ENCODE measurements at regions not wholly inside any gene's neighbourhood (a gene's known extent, or its start where the extent isn't known, plus 50 kb on each side); places are given as distances from the start of the nearest gene placed in this dataset.
"Not testable (repeated sequence)": the region's sequence is repeated elsewhere in the genome, so short reads cannot be mapped to it uniquely, and the experiment has no call there.

GRCh38 chr3:137332297-137332696, 374.5 kb downstream of the IL20RB start:
- H3F3A ChIP-seq (ENCODE audit: insufficient read depth): no peaks in the 10 kb centered on the region
- H3K79me2 ChIP-seq (ENCODE audit: insufficient read depth, low read length): no peaks in the 10 kb centered on the region
- TF ChIP-seq CTCF (IDR thresholded peaks at IDR 0.05; ENCODE audit: insufficient read depth, low read length, poor library complexity, severe bottlenecking) (no peak), EZH2phosphoT487 (conservative IDR thresholded peaks at IDR 0.05; ENCODE audit: low read length) (no peak)
- H3K27me3 ChIP-seq (ENCODE audit: low read length): no peaks in the 10 kb centered on the region
- no peaks in the 10 kb centered on the region for H3K9me2 ChIP-seq (replicated peaks; ENCODE audit: insufficient read depth, low read length)
- H2AFZ ChIP-seq (ENCODE audit: low read depth, low read length, severe bottlenecking): no peak overlapping the region
- no peak overlapping the region for H3K4me3 ChIP-seq (ENCODE audit: insufficient read depth, low read length, poor library complexity, severe bottlenecking)
- no peaks in the 10 kb centered on the region for H3K36me3 ChIP-seq (ENCODE audit: low read length)
- H3K9me3 ChIP-seq (ENCODE audit: insufficient read depth, low read length): no peaks in the 10 kb centered on the region
- no peak overlapping the region for H3K9ac ChIP-seq (ENCODE audit: low read length)
- H3K4me2 ChIP-seq (ENCODE audit: low read depth, low read length, poor library complexity, severe bottlenecking): no peak overlapping the region
- no peaks in the 10 kb centered on the region for H4K20me1 ChIP-seq (ENCODE audit: low read depth, low read length)
- no peak overlapping the region for H3K27ac ChIP-seq (ENCODE audit: low read depth, low read length)

- Histone ChIP-seq H3K9ac (ENCODE audit: low read length) (no peak overlapping the region), H3K4me3 (ENCODE audit: insufficient read depth, low read length, poor library complexity, severe bottlenecking) (no peak overlapping the region)
- TF ChIP-seq EZH2phosphoT487 (conservative IDR thresholded peaks at IDR 0.05; ENCODE audit: low read length) (no peak), CTCF (IDR thresholded peaks at IDR 0.05; ENCODE audit: insufficient read depth, low read length, poor library complexity, severe bottlenecking) (no peak)
Observed at GRCh38 chr3:137335478-137335877, 377.7 kb downstream of the IL20RB start.

GRCh38 chr3:137338400-137338799, 380.6 kb downstream of the IL20RB start:
- not testable (repeated sequence) for H3K9ac ChIP-seq (ENCODE audit: low read length); H3F3A ChIP-seq (ENCODE audit: insufficient read depth); H3K9me3 ChIP-seq (ENCODE audit: insufficient read depth, low read length); H2AFZ ChIP-seq (ENCODE audit: low read depth, low read length, severe bottlenecking); H3K27me3 ChIP-seq (ENCODE audit: low read length); H3K36me3 ChIP-seq (ENCODE audit: low read length); H3K9me2 ChIP-seq (replicated peaks; ENCODE audit: insufficient read depth, low read length); H4K20me1 ChIP-seq (ENCODE audit: low read depth, low read length); H3K79me2 ChIP-seq (ENCODE audit: insufficient read depth, low read length); H3K27ac ChIP-seq (ENCODE audit: low read depth, low read length); H3K4me3 ChIP-seq (ENCODE audit: insufficient read depth, low read length, poor library complexity, severe bottlenecking); H3K4me2 ChIP-seq (ENCODE audit: low read depth, low read length, poor library complexity, severe bottlenecking)

More at GRCh38 chr3:137335478-137335877, 377.7 kb downstream of the IL20RB start:
- H3K9me2 ChIP-seq (replicated peaks; ENCODE audit: insufficient read depth, low read length): no peaks in the 10 kb centered on the region
- H3K4me2 ChIP-seq (ENCODE audit: low read depth, low read length, poor library complexity, severe bottlenecking): no peak overlapping the region
- H2AFZ ChIP-seq (ENCODE audit: low read depth, low read length, severe bottlenecking): no peak overlapping the region
- H4K20me1 ChIP-seq (ENCODE audit: low read depth, low read length): no peaks in the 10 kb centered on the region
- H3F3A ChIP-seq (ENCODE audit: insufficient read depth): no peaks in the 10 kb centered on the region
- no peaks in the 10 kb centered on the region for H3K79me2 ChIP-seq (ENCODE audit: insufficient read depth, low read length)
- H3K27me3 ChIP-seq (ENCODE audit: low read length): no peaks in the 10 kb centered on the region
- no peaks in the 10 kb centered on the region; the same call in 1 of the 2 replicates for H3K9me3 ChIP-seq (ENCODE audit: insufficient read depth, low read length)
- H3K36me3 ChIP-seq (ENCODE audit: low read length): no peaks in the 10 kb centered on the region
- H3K27ac ChIP-seq (ENCODE audit: low read depth, low read length): no peak overlapping the region

- H3K9me3 ChIP-seq (ENCODE audit: insufficient read depth, low read length): no peaks in the 10 kb centered on the region; the same call in 1 of the 2 replicates
- no peaks in the 10 kb centered on the region for H3K79me2 ChIP-seq (ENCODE audit: insufficient read depth, low read length)
- no peak overlapping the region for H3K4me3 ChIP-seq (ENCODE audit: insufficient read depth, low read length, poor library complexity, severe bottlenecking)
- H3K27ac ChIP-seq (ENCODE audit: low read depth, low read length): no peak overlapping the region
- no peak for TF ChIP-seq EZH2phosphoT487 (conservative IDR thresholded peaks at IDR 0.05; ENCODE audit: low read length)
- no peak for TF ChIP-seq CTCF (IDR thresholded peaks at IDR 0.05; ENCODE audit: insufficient read depth, low read length, poor library complexity, severe bottlenecking)
- no peak overlapping the region for H2AFZ ChIP-seq (ENCODE audit: low read depth, low read length, severe bottlenecking)
- H3K9ac ChIP-seq (ENCODE audit: low read length): no peak overlapping the region
- no peaks in the 10 kb centered on the region for H3K9me2 ChIP-seq (replicated peaks; ENCODE audit: insufficient read depth, low read length)
- no peaks in the 10 kb centered on the region for H4K20me1 ChIP-seq (ENCODE audit: low read depth, low read length)
- H3K27me3 ChIP-seq (ENCODE audit: low read length): no peaks in the 10 kb centered on the region
- H3K4me2 ChIP-seq (ENCODE audit: low read depth, low read length, poor library complexity, severe bottlenecking): no peak overlapping the region
- no peaks in the 10 kb centered on the region for H3K36me3 ChIP-seq (ENCODE audit: low read length)
- no peaks in the 10 kb centered on the region for H3F3A ChIP-seq (ENCODE audit: insufficient read depth)
Observed at GRCh38 chr3:137343283-137343682, 385.5 kb downstream of the IL20RB start.

All from SU-DHL-6 (cell line).